ENCODE measurements at regions not wholly inside any gene's neighbourhood (a gene's known extent, or its start where the extent isn't known, plus 50 kb on each side); places are given as distances from the start of the nearest gene placed in this dataset.

DNA sequence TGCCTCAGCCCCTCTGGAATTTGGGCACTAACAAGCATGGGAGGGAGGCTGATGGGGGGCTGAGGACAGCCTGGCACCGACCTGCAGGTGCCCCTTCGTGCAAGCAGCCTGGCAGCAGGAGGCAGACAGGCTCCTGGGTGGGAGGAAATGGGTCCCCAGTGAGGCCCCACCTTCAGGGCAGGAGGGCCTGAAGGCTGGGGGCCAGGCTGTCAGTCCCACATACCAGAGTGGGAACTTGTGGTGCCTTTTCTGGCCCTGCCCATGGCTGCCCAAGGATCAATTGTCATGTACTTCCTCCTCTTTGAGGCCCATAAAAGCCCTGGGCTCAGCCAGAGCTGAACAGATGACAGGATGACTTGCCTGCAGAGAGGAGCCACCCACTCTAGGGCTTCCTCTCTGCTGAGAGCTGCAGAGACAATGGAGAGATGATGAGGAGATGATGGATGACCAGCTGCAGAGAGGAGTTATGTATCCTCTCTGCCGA, 141.0 kb downstream of the PDHA2 start:
- peak; percentile 17 for DNase-seq (ENCODE audit: insufficient read length, low spot score, missing footprints)
- Histone ChIP-seq H3K4me1 (ENCODE audit: insufficient read depth, low read length) (no peaks in the 10 kb centered on the region), H3K27me3 (ENCODE audit: insufficient read depth, low read length) (no peaks in the 10 kb centered on the region), H3K9me3 (ENCODE audit: low read depth, low read length) (no peaks in the 10 kb centered on the region), H3K79me2 (ENCODE audit: insufficient read depth, low read length) (no peaks in the 10 kb centered on the region), H2AFZ (ENCODE audit: low read length) (no peak overlapping the region), H3K4me3 (ENCODE audit: insufficient read depth, low read length) (no peak overlapping the region), H3K36me3 (ENCODE audit: insufficient read depth, low read length) (no peaks in the 10 kb centered on the region), H3K27ac (ENCODE audit: low read depth, low read length) (no peak overlapping the region), H4K20me1 (ENCODE audit: insufficient read depth, low read length) (no peaks in the 10 kb centered on the region), H3K4me2 (ENCODE audit: insufficient read depth, low read length) (no peak overlapping the region)
- TF ChIP-seq, protein P1, sequence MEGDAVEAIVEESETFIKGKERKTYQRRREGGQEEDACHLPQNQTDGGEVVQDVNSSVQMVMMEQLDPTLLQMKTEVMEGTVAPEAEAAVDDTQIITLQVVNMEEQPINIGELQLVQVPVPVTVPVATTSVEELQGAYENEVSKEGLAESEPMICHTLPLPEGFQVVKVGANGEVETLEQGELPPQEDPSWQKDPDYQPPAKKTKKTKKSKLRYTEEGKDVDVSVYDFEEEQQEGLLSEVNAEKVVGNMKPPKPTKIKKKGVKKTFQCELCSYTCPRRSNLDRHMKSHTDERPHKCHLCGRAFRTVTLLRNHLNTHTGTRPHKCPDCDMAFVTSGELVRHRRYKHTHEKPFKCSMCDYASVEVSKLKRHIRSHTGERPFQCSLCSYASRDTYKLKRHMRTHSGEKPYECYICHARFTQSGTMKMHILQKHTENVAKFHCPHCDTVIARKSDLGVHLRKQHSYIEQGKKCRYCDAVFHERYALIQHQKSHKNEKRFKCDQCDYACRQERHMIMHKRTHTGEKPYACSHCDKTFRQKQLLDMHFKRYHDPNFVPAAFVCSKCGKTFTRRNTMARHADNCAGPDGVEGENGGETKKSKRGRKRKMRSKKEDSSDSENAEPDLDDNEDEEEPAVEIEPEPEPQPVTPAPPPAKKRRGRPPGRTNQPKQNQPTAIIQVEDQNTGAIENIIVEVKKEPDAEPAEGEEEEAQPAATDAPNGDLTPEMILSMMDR (IDR thresholded peaks at IDR 0.05; ENCODE audit: extremely low read depth, low read depth, low read length): no peak

DNA sequence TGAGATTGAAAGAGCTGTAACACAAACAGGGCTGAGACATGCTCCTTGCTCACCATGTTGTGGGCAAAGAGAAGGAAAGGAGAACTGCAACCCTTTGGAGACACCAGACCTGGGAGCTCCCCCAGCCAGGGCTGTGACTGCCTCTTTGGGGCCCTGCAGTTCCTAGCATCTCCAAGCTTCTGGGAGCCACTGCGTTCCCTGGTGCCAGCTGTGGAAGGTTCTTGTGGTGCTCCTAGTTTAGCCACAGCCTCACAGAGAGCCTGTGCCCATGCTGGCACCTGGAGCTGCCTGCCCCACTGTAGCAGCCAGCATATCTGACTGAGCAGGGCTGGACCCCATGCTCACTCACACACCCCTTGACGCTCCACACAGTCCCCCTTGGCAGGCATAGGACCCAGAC, 141.7 kb downstream of the PDHA2 start:
- peak; percentile 22 for DNase-seq (ENCODE audit: insufficient read length, low spot score, missing footprints)
- Histone ChIP-seq H3K4me1 (ENCODE audit: insufficient read depth, low read length) (no peaks in the 10 kb centered on the region), H3K27ac (ENCODE audit: low read depth, low read length) (no peak overlapping the region), H2AFZ (ENCODE audit: low read length) (no peak overlapping the region), H3K79me2 (ENCODE audit: insufficient read depth, low read length) (no peaks in the 10 kb centered on the region), H3K4me2 (ENCODE audit: insufficient read depth, low read length) (no peak overlapping the region), H4K20me1 (ENCODE audit: insufficient read depth, low read length) (no peaks in the 10 kb centered on the region), H3K27me3 (ENCODE audit: insufficient read depth, low read length) (no peaks in the 10 kb centered on the region), H3K4me3 (ENCODE audit: insufficient read depth, low read length) (no peak overlapping the region), H3K36me3 (ENCODE audit: insufficient read depth, low read length) (no peaks in the 10 kb centered on the region), H3K9me3 (ENCODE audit: low read depth, low read length) (no peaks in the 10 kb centered on the region)
- TF ChIP-seq, protein P1 (IDR thresholded peaks at IDR 0.05; ENCODE audit: extremely low read depth, low read depth, low read length): no peak

DNA sequence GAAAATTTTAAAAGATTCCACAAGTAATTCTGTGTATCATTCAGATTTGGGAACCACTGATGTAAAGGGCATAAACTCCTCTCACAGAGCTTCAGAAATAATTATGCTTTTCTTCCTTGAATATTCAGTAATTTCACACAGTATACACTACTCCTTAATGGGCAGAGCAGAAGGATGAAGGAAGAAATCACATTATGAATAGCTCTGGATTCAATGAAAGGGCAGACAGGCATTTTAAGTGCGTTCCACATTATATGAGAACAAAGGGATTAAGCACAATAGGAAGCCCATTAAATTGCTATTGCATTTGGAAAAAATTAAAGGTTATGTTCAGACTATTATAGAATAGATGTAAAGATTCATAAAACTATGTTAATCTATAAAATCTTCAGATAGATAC, 142.6 kb downstream of the PDHA2 start:
- H3K4me2 ChIP-seq (ENCODE audit: insufficient read depth, low read length): no peak overlapping the region
- no peaks in the 10 kb centered on the region for H3K4me1 ChIP-seq (ENCODE audit: insufficient read depth, low read length)
- TF ChIP-seq, protein P1 (IDR thresholded peaks at IDR 0.05; ENCODE audit: extremely low read depth, low read depth, low read length): no peak
- H3K27ac ChIP-seq (ENCODE audit: low read depth, low read length): no peak overlapping the region
- no peak for DNase-seq (ENCODE audit: insufficient read length, low spot score, missing footprints)
- H3K9me3 ChIP-seq (ENCODE audit: low read depth, low read length): no peaks in the 10 kb centered on the region
- H4K20me1 ChIP-seq (ENCODE audit: insufficient read depth, low read length): no peaks in the 10 kb centered on the region
- no peak overlapping the region for H2AFZ ChIP-seq (ENCODE audit: low read length)
- no peaks in the 10 kb centered on the region for H3K79me2 ChIP-seq (ENCODE audit: insufficient read depth, low read length)
- H3K36me3 ChIP-seq (ENCODE audit: insufficient read depth, low read length): no peaks in the 10 kb centered on the region
- H3K27me3 ChIP-seq (ENCODE audit: insufficient read depth, low read length): no peaks in the 10 kb centered on the region
- H3K4me3 ChIP-seq (ENCODE audit: insufficient read depth, low read length): no peak overlapping the region

DNA sequence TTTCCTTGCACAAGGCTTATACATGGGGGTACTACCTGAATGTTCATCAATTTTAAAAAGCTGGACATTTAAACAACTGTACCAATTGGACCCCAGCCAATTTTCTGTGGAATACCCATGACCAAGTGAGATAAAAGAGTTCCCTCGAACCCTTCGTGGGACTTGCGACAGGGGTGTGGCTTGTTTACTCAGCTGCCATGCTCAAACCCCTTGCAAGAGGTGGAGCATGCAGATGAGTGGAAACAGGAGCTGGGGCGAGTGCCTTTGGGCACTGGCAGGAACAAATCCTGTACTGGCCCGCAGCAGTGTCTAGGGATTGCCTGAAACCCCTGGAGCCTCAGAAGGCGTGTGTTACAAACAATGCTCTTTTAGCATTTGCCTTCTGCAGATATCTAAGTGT, 144.2 kb downstream of the PDHA2 start:
- Histone ChIP-seq H3K4me2 (ENCODE audit: insufficient read depth, low read length) (no peak overlapping the region), H3K4me1 (ENCODE audit: insufficient read depth, low read length) (no peaks in the 10 kb centered on the region), H3K27me3 (ENCODE audit: insufficient read depth, low read length) (no peaks in the 10 kb centered on the region), H4K20me1 (ENCODE audit: insufficient read depth, low read length) (no peaks in the 10 kb centered on the region), H3K36me3 (ENCODE audit: insufficient read depth, low read length) (no peaks in the 10 kb centered on the region), H2AFZ (ENCODE audit: low read length) (no peak overlapping the region), H3K9me3 (ENCODE audit: low read depth, low read length) (no peaks in the 10 kb centered on the region), H3K4me3 (ENCODE audit: insufficient read depth, low read length) (no peak overlapping the region), H3K27ac (ENCODE audit: low read depth, low read length) (no peak overlapping the region), H3K79me2 (ENCODE audit: insufficient read depth, low read length) (no peaks in the 10 kb centered on the region)
- DNase-seq (ENCODE audit: insufficient read length, low spot score, missing footprints): no peak
- TF ChIP-seq, protein P1 (IDR thresholded peaks at IDR 0.05; ENCODE audit: extremely low read depth, low read depth, low read length): no peak
